Peyer's patch (tissue), 4 donors: ENCODE measurements at regions not wholly inside any gene's neighbourhood (a gene's known extent, or its start where the extent isn't known, plus 50 kb on each side); places are given as distances from the start of the nearest gene placed in this dataset.

Experiments used
- POLR2A ChIP-seq, 2 donors: fragments of 450-650 bp; IDR thresholded peaks; one replicate each; pipeline ENCODE4 v1.5.1; 2017; ENCODE audit warnings: antibody characterized with exemption in 2 of 2, mild to moderate bottlenecking in 2 of 2, moderate library complexity in 2 of 2
- TF ChIP-seq, protein P1 (sequence below), 6 experiments: fragments of 450-650 bp in 4 of 6; fragments of 200-600 bp in 2 of 6; sonication (generic) in 1 of 6; IDR thresholded peaks; one replicate each; pipeline ENCODE4 v1.5.1; 2017 to 2019; ENCODE audit warnings: antibody characterized with exemption in 6 of 6, mild to moderate bottlenecking in 3 of 6, moderate library complexity in 1 of 6

DNA sequence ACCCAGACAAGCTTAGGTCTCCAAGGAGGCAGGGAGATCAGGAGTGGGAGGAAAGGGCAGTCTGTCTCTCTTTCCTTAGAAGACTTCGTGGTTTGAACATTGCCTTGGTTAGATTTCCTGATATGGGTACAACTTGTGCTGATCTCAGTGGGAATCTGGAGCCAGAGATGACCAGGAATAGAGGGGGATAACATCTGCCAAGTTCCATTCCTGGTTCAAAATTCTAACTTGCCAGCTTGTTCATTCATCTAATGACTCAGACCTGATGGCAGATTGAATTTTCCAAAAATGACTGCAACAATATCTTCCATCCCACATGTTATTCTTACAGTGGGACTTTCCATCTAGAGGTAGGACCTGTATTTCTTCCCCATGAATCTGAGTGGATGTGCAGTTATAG lies 394.3 kb upstream of the PODXL start:
- TF ChIP-seq, protein P1, sequence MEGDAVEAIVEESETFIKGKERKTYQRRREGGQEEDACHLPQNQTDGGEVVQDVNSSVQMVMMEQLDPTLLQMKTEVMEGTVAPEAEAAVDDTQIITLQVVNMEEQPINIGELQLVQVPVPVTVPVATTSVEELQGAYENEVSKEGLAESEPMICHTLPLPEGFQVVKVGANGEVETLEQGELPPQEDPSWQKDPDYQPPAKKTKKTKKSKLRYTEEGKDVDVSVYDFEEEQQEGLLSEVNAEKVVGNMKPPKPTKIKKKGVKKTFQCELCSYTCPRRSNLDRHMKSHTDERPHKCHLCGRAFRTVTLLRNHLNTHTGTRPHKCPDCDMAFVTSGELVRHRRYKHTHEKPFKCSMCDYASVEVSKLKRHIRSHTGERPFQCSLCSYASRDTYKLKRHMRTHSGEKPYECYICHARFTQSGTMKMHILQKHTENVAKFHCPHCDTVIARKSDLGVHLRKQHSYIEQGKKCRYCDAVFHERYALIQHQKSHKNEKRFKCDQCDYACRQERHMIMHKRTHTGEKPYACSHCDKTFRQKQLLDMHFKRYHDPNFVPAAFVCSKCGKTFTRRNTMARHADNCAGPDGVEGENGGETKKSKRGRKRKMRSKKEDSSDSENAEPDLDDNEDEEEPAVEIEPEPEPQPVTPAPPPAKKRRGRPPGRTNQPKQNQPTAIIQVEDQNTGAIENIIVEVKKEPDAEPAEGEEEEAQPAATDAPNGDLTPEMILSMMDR (IDR thresholded peaks at IDR 0.05) = no peak
- no peak for TF ChIP-seq POLR2A (IDR thresholded peaks at IDR 0.05)
